ENCODE measurements at regions not wholly inside any gene's neighbourhood (a gene's known extent, or its start where the extent isn't known, plus 50 kb on each side); places are given as distances from the start of the nearest gene placed in this dataset.
A peak's percentile ranks its signal among the peaks of the same experiment; 100 is the strongest.

GRCh38 chr13:48810013-48810412 lies 156.3 kb downstream of the CYSLTR2 start:
- Histone ChIP-seq H3K9me3 (ENCODE audit: insufficient read depth, low read length, severe bottlenecking) (no peaks in the 10 kb centered on the region), H3K79me2 (ENCODE audit: insufficient read depth, low read length) (no peaks in the 10 kb centered on the region), H3K27ac (ENCODE audit: low read length) (no peak overlapping the region), H4K20me1 (ENCODE audit: insufficient read depth, low read length) (no peaks in the 10 kb centered on the region), H3K4me2 (ENCODE audit: insufficient read depth, low read length) (no peak overlapping the region), H3K27me3 (ENCODE audit: insufficient read depth, low read length, poor library complexity) (no peaks in the 10 kb centered on the region), H2AFZ (ENCODE audit: low read depth, low read length) (no peak overlapping the region), H3K36me3 (ENCODE audit: insufficient read depth, low read length) (no peaks in the 10 kb centered on the region), H3K4me1 (ENCODE audit: insufficient read depth, low read length) (0 out of 2 replicates have a peak, but pooled peaks cover 7% of the 10 kb centered on the region), H3K4me3 (ENCODE audit: low read depth in 1 of 2, low read length in 2 of 2) (no peak overlapping the region), H3K9ac (ENCODE audit: low read depth, low read length) (no peak overlapping the region)
- ATAC-seq (ENCODE audit: insufficient read depth, low read depth) (no peak), DNase-seq (no peak)
- TF ChIP-seq, protein P1, sequence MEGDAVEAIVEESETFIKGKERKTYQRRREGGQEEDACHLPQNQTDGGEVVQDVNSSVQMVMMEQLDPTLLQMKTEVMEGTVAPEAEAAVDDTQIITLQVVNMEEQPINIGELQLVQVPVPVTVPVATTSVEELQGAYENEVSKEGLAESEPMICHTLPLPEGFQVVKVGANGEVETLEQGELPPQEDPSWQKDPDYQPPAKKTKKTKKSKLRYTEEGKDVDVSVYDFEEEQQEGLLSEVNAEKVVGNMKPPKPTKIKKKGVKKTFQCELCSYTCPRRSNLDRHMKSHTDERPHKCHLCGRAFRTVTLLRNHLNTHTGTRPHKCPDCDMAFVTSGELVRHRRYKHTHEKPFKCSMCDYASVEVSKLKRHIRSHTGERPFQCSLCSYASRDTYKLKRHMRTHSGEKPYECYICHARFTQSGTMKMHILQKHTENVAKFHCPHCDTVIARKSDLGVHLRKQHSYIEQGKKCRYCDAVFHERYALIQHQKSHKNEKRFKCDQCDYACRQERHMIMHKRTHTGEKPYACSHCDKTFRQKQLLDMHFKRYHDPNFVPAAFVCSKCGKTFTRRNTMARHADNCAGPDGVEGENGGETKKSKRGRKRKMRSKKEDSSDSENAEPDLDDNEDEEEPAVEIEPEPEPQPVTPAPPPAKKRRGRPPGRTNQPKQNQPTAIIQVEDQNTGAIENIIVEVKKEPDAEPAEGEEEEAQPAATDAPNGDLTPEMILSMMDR (IDR thresholded peaks at IDR 0.05; ENCODE audit: borderline replicate concordance, extremely low read depth, low read length, poor library complexity, severe bottlenecking): no peak
- TF ChIP-seq EZH2 (IDR thresholded peaks at IDR 0.05; ENCODE audit: borderline replicate concordance, low read depth, low read length, severe bottlenecking): no peak

DNA sequence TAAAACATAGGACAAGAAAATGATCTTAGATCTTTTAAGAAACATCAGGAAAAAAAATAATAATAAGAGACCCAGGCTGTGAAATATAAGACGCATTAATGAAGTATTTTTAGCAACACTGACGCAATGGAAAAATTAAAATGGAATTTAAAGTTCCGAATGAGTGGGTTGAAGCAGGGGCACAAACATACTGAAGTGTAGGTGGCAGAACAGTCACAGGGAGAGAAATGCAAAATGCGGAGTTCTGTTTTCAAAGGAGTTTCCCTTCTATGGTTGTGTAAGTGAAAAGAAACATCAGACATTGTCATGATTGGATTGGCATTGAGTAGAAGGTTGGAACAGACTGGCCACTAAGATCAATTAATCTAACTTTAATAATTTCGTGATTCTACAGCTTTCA lies 159.8 kb downstream of the CYSLTR2 start:
- ATAC-seq (ENCODE audit: insufficient read depth, low read depth) (no peak), DNase-seq (no peak)
- Histone ChIP-seq H4K20me1 (ENCODE audit: insufficient read depth, low read length) (no peaks in the 10 kb centered on the region), H3K9me3 (ENCODE audit: insufficient read depth, low read length, severe bottlenecking) (no peaks in the 10 kb centered on the region), H3K27me3 (ENCODE audit: insufficient read depth, low read length, poor library complexity) (no peaks in the 10 kb centered on the region), H3K79me2 (ENCODE audit: insufficient read depth, low read length) (no peaks in the 10 kb centered on the region), H3K4me2 (ENCODE audit: insufficient read depth, low read length) (no peak overlapping the region), H3K9ac (ENCODE audit: low read depth, low read length) (no peak overlapping the region), H2AFZ (ENCODE audit: low read depth, low read length) (no peak overlapping the region), H3K4me3 (ENCODE audit: low read depth in 1 of 2, low read length in 2 of 2) (no peak overlapping the region), H3K4me1 (ENCODE audit: insufficient read depth, low read length) (peaks cover 14% of the 10 kb centered on the region), H3K36me3 (ENCODE audit: insufficient read depth, low read length) (no peaks in the 10 kb centered on the region), H3K27ac (ENCODE audit: low read length) (no peak overlapping the region)
- TF ChIP-seq, protein P1 (IDR thresholded peaks at IDR 0.05; ENCODE audit: borderline replicate concordance, extremely low read depth, low read length, poor library complexity, severe bottlenecking): no peak

DNA sequence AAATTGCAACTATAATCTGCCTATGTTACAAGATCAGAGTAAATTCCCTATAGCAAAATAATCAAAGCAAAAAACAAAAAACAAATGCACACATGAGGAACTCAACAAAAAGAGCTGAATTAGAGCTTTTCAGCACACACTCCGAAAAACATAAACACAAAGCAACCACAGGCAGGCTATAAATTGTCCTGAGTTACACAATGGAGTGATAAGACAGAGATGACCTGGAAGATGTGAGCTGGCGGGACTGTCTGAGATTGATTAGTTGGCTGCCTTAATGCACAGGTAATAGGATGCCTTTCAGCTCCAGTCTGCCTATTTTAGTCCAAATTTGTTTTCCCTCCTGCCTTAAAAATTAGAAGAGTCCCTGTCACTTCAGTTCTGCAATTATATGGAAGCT lies 159.0 kb upstream of the FNDC3A start:
- no peaks in the 10 kb centered on the region for H3K9me3 ChIP-seq (ENCODE audit: insufficient read depth, low read length, severe bottlenecking)
- H2AFZ ChIP-seq (ENCODE audit: low read depth, low read length): peak overlapping the region; percentile 76
- H3K27ac ChIP-seq (ENCODE audit: low read length): peak overlapping the region; percentile 37; the same call in 1 of the 2 replicates
- no peaks in the 10 kb centered on the region for H4K20me1 ChIP-seq (ENCODE audit: insufficient read depth, low read length)
- H3K4me3 ChIP-seq (ENCODE audit: low read depth in 1 of 2, low read length in 2 of 2): peak overlapping the region in 1 of 2 experiments; percentile 12; a peak in 1 of 4 replicates
- no peak for DNase-seq
- peak overlapping the region; percentile 15; the same call in 1 of the 2 replicates for H3K9ac ChIP-seq (ENCODE audit: low read depth, low read length)
- H3K4me1 ChIP-seq (ENCODE audit: insufficient read depth, low read length): peaks cover 14% of the 10 kb centered on the region
- ATAC-seq (ENCODE audit: insufficient read depth, low read depth): peak; percentile 49
- no peaks in the 10 kb centered on the region for H3K27me3 ChIP-seq (ENCODE audit: insufficient read depth, low read length, poor library complexity)
- H3K36me3 ChIP-seq (ENCODE audit: insufficient read depth, low read length): no peaks in the 10 kb centered on the region
- H3K4me2 ChIP-seq (ENCODE audit: insufficient read depth, low read length): peak overlapping the region; percentile 57
- no peaks in the 10 kb centered on the region for H3K79me2 ChIP-seq (ENCODE audit: insufficient read depth, low read length)
- TF ChIP-seq, protein P1 (IDR thresholded peaks at IDR 0.05; ENCODE audit: borderline replicate concordance, extremely low read depth, low read length, poor library complexity, severe bottlenecking): no peak
- TF ChIP-seq EZH2 (IDR thresholded peaks at IDR 0.05; ENCODE audit: borderline replicate concordance, low read depth, low read length, severe bottlenecking): no peak
